Keratinocyte (primary cell): ENCODE measurements at regions not wholly inside any gene's neighbourhood (a gene's known extent, or its start where the extent isn't known, plus 50 kb on each side); places are given as distances from the start of the nearest gene placed in this dataset.

Experiments
- DNase-seq: peaks from one replicate; pipeline ENCODE4 v3.0.0-alpha.2; 2011; ENCODE audit warnings: low read depth, missing footprints, low spot score
- FAIRE-seq: peaks from 2 replicates; lab custom pipeline; 2011; peaks lifted over from hg19 to GRCh38; lab: Jason Lieb, UNC
- H2AFZ ChIP-seq: 2 replicates; pipeline ENCODE4 v1.6.0; 2012; ENCODE audit warnings: low read length, control low read depth, inconsistent platforms; ENCODE audit not compliant: control insufficient read depth
- H3K27ac ChIP-seq: 2 replicates; pipeline ENCODE4 v1.5.1; 2011; ENCODE audit warnings: low read length; ENCODE audit not compliant: control insufficient read depth, insufficient read depth
- H3K27me3 ChIP-seq: 3 replicates; pipeline ENCODE4 v1.6.0; 2011; ENCODE audit warnings: low read length; ENCODE audit not compliant: control insufficient read depth, insufficient read depth; ENCODE audit errors: extremely low read depth
- H3K36me3 ChIP-seq, 2 experiments: 2 replicates in 1 of 2; 3 replicates in 1 of 2; pipeline ENCODE4 v1.5.1; 2011; ENCODE audit warnings: low read length in 2 of 2, mild to moderate bottlenecking in 1 of 2; ENCODE audit not compliant: control insufficient read depth in 2 of 2, insufficient read depth in 2 of 2; ENCODE audit errors: extremely low read depth in 1 of 2
- H3K4me1 ChIP-seq: 3 replicates; pipeline ENCODE4 v1.5.1; 2011; ENCODE audit warnings: low read length; ENCODE audit not compliant: control insufficient read depth, insufficient read depth; ENCODE audit errors: extremely low read depth
- H3K4me2 ChIP-seq: 3 replicates; pipeline ENCODE4 v1.6.0; 2011; ENCODE audit warnings: low read depth, low read length; ENCODE audit not compliant: control insufficient read depth, insufficient read depth; ENCODE audit errors: extremely low read depth
- H3K4me3 ChIP-seq, 3 experiments: fragments of 200-600 bp in 1 of 3; sonication (generic) in 1 of 3; 2 replicates in 2 of 3; 3 replicates in 1 of 3; pipeline ENCODE4 v1.5.1; 2011 to 2016; ENCODE audit warnings: low read length in 3 of 3, mild to moderate bottlenecking in 3 of 3, control low read depth in 2 of 3, inconsistent platforms in 1 of 3, low read depth in 1 of 3, mixed read lengths in 1 of 3, mixed run types in 1 of 3, moderate library complexity in 1 of 3; ENCODE audit not compliant: control insufficient read depth in 2 of 3, insufficient read depth in 2 of 3; ENCODE audit errors: extremely low read depth in 1 of 3
- H3K79me2 ChIP-seq: 2 replicates; pipeline ENCODE4 v1.6.0; 2012; ENCODE audit warnings: low read length; ENCODE audit not compliant: control insufficient read depth, insufficient read depth
- H3K9ac ChIP-seq: 3 replicates; pipeline ENCODE4 v1.6.0; 2011; ENCODE audit warnings: low read length; ENCODE audit not compliant: control insufficient read depth, insufficient read depth; ENCODE audit errors: extremely low read depth
- H3K9me1 ChIP-seq: 3 replicates; pipeline ENCODE4 v1.6.0; 2011; ENCODE audit warnings: low read length; ENCODE audit not compliant: control insufficient read depth, insufficient read depth; ENCODE audit errors: extremely low read depth
- H3K9me3 ChIP-seq: 2 replicates; pipeline ENCODE4 v1.5.1; 2012; ENCODE audit warnings: low read depth, low read length; ENCODE audit not compliant: control insufficient read depth
- H4K20me1 ChIP-seq: 3 replicates; pipeline ENCODE4 v1.6.0; 2011; ENCODE audit warnings: low read length; ENCODE audit not compliant: control insufficient read depth, insufficient read depth; ENCODE audit errors: extremely low read depth
- EZH2 ChIP-seq: IDR thresholded peaks from one replicate; pipeline ENCODE4 v1.6.1; 2012; ENCODE audit warnings: inconsistent platforms, mild to moderate bottlenecking, low read length, moderate library complexity
- dilution Hi-C: fragments of 300-500 bp; cut with MboI; formaldehyde crosslinking; loops from one replicate; pipeline ENCODE4 v1.7.0; 2020; ENCODE audit warnings: low sequenced_read_pairs; ENCODE audit not compliant: extremely low pct_ligation_motif_present
- TF ChIP-seq, protein P1 (sequence below), 3 experiments: IDR thresholded peaks in 1 of 3; conservative IDR thresholded peaks in 1 of 3; optimal IDR thresholded peaks in 1 of 3; 2 replicates in 2 of 3; 3 replicates in 1 of 3; pipeline versions ENCODE3 to v1.5.1; 2011; ENCODE audit warnings: low read length in 3 of 3, mild to moderate bottlenecking in 3 of 3, moderate library complexity in 2 of 3, control low read depth in 1 of 3, inconsistent platforms in 1 of 3; ENCODE audit not compliant: insufficient read depth in 2 of 3; ENCODE audit errors: extremely low read depth in 1 of 3

DNA sequence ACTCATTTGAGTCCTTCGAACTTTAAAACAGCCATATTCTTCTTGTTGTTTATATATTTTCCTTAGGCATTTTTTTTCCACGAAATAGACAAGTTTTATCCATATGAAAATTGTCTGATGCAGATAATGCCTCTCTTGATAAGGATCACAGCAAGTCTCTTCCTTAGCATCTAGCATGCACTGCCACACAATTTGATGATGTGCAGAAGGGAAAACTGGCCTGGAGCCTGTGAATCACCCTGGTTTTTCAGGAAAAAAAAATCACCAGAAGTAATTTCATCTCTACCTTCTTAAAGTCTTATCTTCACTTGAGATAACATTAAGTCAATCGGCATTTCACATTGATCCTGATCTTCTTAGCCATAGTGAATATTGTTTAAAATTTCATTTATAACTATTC is 199.8 kb downstream of the TENT5A start:
- Histone ChIP-seq H4K20me1 (no peaks in the 10 kb centered on the region), H3K4me3 (no peak overlapping the region), H2AFZ (no peak overlapping the region), H3K4me2 (no peak overlapping the region), H3K27me3 (no peaks in the 10 kb centered on the region), H3K4me1 (no peaks in the 10 kb centered on the region), H3K36me3 (no peaks in the 10 kb centered on the region), H3K9me3 (no peaks in the 10 kb centered on the region), H3K9ac (no peak overlapping the region), H3K79me2 (no peaks in the 10 kb centered on the region), H3K9me1 (no peaks in the 10 kb centered on the region), H3K27ac (no peak overlapping the region)
- FAIRE-seq (no peak), DNase-seq (no peak)
- dilution Hi-C loops: no loop called here
- TF ChIP-seq, protein P1, sequence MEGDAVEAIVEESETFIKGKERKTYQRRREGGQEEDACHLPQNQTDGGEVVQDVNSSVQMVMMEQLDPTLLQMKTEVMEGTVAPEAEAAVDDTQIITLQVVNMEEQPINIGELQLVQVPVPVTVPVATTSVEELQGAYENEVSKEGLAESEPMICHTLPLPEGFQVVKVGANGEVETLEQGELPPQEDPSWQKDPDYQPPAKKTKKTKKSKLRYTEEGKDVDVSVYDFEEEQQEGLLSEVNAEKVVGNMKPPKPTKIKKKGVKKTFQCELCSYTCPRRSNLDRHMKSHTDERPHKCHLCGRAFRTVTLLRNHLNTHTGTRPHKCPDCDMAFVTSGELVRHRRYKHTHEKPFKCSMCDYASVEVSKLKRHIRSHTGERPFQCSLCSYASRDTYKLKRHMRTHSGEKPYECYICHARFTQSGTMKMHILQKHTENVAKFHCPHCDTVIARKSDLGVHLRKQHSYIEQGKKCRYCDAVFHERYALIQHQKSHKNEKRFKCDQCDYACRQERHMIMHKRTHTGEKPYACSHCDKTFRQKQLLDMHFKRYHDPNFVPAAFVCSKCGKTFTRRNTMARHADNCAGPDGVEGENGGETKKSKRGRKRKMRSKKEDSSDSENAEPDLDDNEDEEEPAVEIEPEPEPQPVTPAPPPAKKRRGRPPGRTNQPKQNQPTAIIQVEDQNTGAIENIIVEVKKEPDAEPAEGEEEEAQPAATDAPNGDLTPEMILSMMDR (optimal IDR thresholded peaks at IDR 0.05 in 1 of 3, IDR thresholded peaks at IDR 0.05 in 1 of 3, conservative IDR thresholded peaks at IDR 0.05 in 1 of 3; ENCODE audit: extremely low read depth in 1 of 3, insufficient read depth in 2 of 3, low read length in 3 of 3): no peak
- TF ChIP-seq EZH2: no peak

DNA sequence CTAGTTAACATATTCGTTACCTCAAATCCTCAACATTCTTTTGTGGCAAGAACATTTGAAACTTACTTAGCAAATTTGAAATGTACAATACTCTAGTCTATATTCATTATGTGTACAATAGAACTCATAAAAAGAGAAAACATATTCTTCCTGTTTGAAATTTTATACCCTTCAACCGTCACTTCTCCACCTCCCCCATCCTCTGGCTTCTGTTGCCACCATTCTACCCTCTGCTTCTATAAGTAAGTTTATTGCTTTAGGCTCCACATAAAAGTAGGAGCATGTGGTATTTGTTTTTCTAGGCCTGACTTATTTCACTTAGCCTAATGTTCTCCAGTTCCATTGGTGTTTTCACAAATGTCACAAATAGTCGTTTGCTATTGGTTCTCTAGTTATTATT is 205.3 kb downstream of the TENT5A start:
- H3K4me3 ChIP-seq: no peak overlapping the region
- no peaks in the 10 kb centered on the region for H3K4me1 ChIP-seq
- H3K9me1 ChIP-seq: no peaks in the 10 kb centered on the region
- no peak for FAIRE-seq
- H3K9me3 ChIP-seq: no peaks in the 10 kb centered on the region
- no peak overlapping the region for H3K27ac ChIP-seq
- H3K36me3 ChIP-seq: no peaks in the 10 kb centered on the region
- H3K27me3 ChIP-seq: no peaks in the 10 kb centered on the region
- H4K20me1 ChIP-seq: no peaks in the 10 kb centered on the region
- no peak overlapping the region for H3K9ac ChIP-seq
- dilution Hi-C loops: no loop called here
- H3K4me2 ChIP-seq: no peak overlapping the region
- TF ChIP-seq, protein P1 (optimal IDR thresholded peaks at IDR 0.05 in 1 of 3, IDR thresholded peaks at IDR 0.05 in 1 of 3, conservative IDR thresholded peaks at IDR 0.05 in 1 of 3; ENCODE audit: extremely low read depth in 1 of 3, insufficient read depth in 2 of 3, low read length in 3 of 3): no peak
- no peak for TF ChIP-seq EZH2
- no peak overlapping the region for H2AFZ ChIP-seq
- no peak for DNase-seq
- H3K79me2 ChIP-seq: no peaks in the 10 kb centered on the region
